CD4-positive, alpha-beta memory T cell (primary cell): ENCODE measurements at regions not wholly inside any gene's neighbourhood (a gene's known extent, or its start where the extent isn't known, plus 50 kb on each side); places are given as distances from the start of the nearest gene placed in this dataset.

Experiments
- CTCF ChIA-PET: fragments of 350-600 bp; sonication (Branson Sonifier 250); formaldehyde crosslinking; loops from one replicate; lab custom pipeline; 2021; ENCODE audit warnings: inconsistent platforms; ENCODE audit not compliant: partially characterized antibody; lab: Charles Lee
- POLR2A ChIA-PET: fragments of 350-600 bp; sonication (Branson Sonifier 250); formaldehyde crosslinking; loops from one replicate; lab custom pipeline; 2021; ENCODE audit not compliant: partially characterized antibody; lab: Charles Lee
- DNase-seq, 5 donors: peaks; one replicate each; pipeline versions ENCODE4 v3.0.0 to v3.0.0-alpha.2; 2020 to 2022; ENCODE audit warnings: mixed read lengths in 1 of 5
- H3K27ac ChIP-seq: one replicate; pipeline ENCODE4 v1.7.0; 2013; ENCODE audit warnings: low read depth, low read length
- H3K27me3 ChIP-seq: 2 replicates; pipeline ENCODE4 v1.7.0; 2013; ENCODE audit warnings: mild to moderate bottlenecking, low read length, moderate library complexity; ENCODE audit not compliant: insufficient read depth
- H3K36me3 ChIP-seq: 2 replicates; pipeline ENCODE4 v1.7.0; 2013; ENCODE audit warnings: mild to moderate bottlenecking, low read length, moderate library complexity; ENCODE audit not compliant: insufficient read depth
- H3K4me1 ChIP-seq: 2 replicates; pipeline ENCODE4 v1.7.0; 2013; ENCODE audit warnings: mild to moderate bottlenecking, low read length, moderate library complexity; ENCODE audit not compliant: insufficient read depth
- H3K4me3 ChIP-seq, 2 donors: one replicate each; pipeline ENCODE4 v1.7.0; 2013; ENCODE audit warnings: low read length in 2 of 2, mild to moderate bottlenecking in 1 of 2
- H3K9me3 ChIP-seq, 2 donors: one replicate each; pipeline ENCODE4 v1.7.0; 2013; ENCODE audit warnings: low read length in 2 of 2, control low read depth in 1 of 2; ENCODE audit not compliant: control insufficient read depth in 1 of 2
- H3K27ac Mint-ChIP-seq, 7 donors: one replicate each; pipeline ENCODE4 v1.8.0; 2020 to 2021; ENCODE audit warnings: mixed read lengths in 7 of 7, mild to moderate bottlenecking in 6 of 7, inconsistent platforms in 3 of 7, moderate library complexity in 3 of 7
- H3K27me3 Mint-ChIP-seq, 2 donors: one replicate each; pipeline ENCODE4 v1.8.0; 2020 to 2021; ENCODE audit warnings: mixed read lengths in 2 of 2
- H3K36me3 Mint-ChIP-seq, 2 donors: one replicate each; pipeline ENCODE4 v1.8.0; 2020 to 2021; ENCODE audit warnings: mixed read lengths in 2 of 2, inconsistent platforms in 1 of 2, mild to moderate bottlenecking in 1 of 2
- H3K4me1 Mint-ChIP-seq, 4 donors: one replicate each; pipeline ENCODE4 v1.8.0; 2020 to 2021; ENCODE audit warnings: mixed read lengths in 4 of 4, mild to moderate bottlenecking in 1 of 4
- H3K4me3 Mint-ChIP-seq, 8 donors: one replicate each; pipeline ENCODE4 v1.8.0; 2020 to 2021; ENCODE audit warnings: mixed read lengths in 8 of 8, mild to moderate bottlenecking in 7 of 8, moderate library complexity in 6 of 8, inconsistent platforms in 3 of 8
- H3K9me3 Mint-ChIP-seq, 8 donors: one replicate each; pipeline ENCODE4 v1.8.0; 2020 to 2021; ENCODE audit warnings: mixed read lengths in 8 of 8, mild to moderate bottlenecking in 5 of 8, inconsistent platforms in 3 of 8, moderate library complexity in 1 of 8
- intact Hi-C: fragments of 100-400 bp; cut with micrococcal nuclease; formaldehyde crosslinking; loops from one replicate; pipeline ENCODE4 v1.15.1; 2023

- no peaks in the 10 kb centered on the region for H3K36me3 Mint-ChIP-seq
- DNase-seq: no peak
- intact Hi-C loops: no loop called here
- Histone ChIP-seq H3K4me1 (no peaks in the 10 kb centered on the region), H3K27ac (no peak overlapping the region), H3K27me3 (no peaks in the 10 kb centered on the region), H3K4me3 (no peak overlapping the region), H3K36me3 (no peaks in the 10 kb centered on the region), H3K9me3 (no peaks in the 10 kb centered on the region)
- POLR2A ChIA-PET: no interaction called here
- H3K27ac Mint-ChIP-seq: no peak overlapping the region
- H3K4me3 Mint-ChIP-seq: no peak overlapping the region
- H3K9me3 Mint-ChIP-seq: peaks cover 0 to 10% (median under 1%) of the 10 kb centered on the region in 8 donors
- no peaks in the 10 kb centered on the region for H3K4me1 Mint-ChIP-seq
- peaks cover 0 to 5% of the 10 kb centered on the region in 2 donors for H3K27me3 Mint-ChIP-seq
- CTCF ChIA-PET: no interaction called here
Measured at GRCh38 chr5:87560528-87560927, 147.8 kb upstream of the CCNH start.

- no peaks in the 10 kb centered on the region for H3K4me1 ChIP-seq
- Mint-ChIP-seq H3K4me3 (no peak overlapping the region), H3K36me3 (no peaks in the 10 kb centered on the region), H3K4me1 (no peaks in the 10 kb centered on the region), H3K9me3 (peaks cover 0 to 16% (median 5%) of the 10 kb centered on the region in 8 donors), H3K27ac (no peak overlapping the region), H3K27me3 (peaks cover 0 to 4% of the 10 kb centered on the region in 2 donors)
- ChIA-PET POLR2A (no interaction called here), CTCF (no interaction called here)
- H3K36me3 ChIP-seq: no peaks in the 10 kb centered on the region
- no peak overlapping the region for H3K4me3 ChIP-seq
- H3K27ac ChIP-seq: no peak overlapping the region
- H3K9me3 ChIP-seq: no peaks in the 10 kb centered on the region
- no peak for DNase-seq
- no peaks in the 10 kb centered on the region for H3K27me3 ChIP-seq
- intact Hi-C loops: no loop called here
Measured at GRCh38 chr5:87551911-87552310, 139.2 kb upstream of the CCNH start.

- POLR2A ChIA-PET: no interaction called here
- Histone ChIP-seq H3K27me3 (no peaks in the 10 kb centered on the region), H3K27ac (no peak overlapping the region), H3K36me3 (no peaks in the 10 kb centered on the region), H3K4me1 (no peaks in the 10 kb centered on the region), H3K9me3 (no peaks in the 10 kb centered on the region), H3K4me3 (no peak overlapping the region)
- peaks cover 0 to 1% (median 0%) of the 10 kb centered on the region in 8 donors for H3K9me3 Mint-ChIP-seq
- H3K36me3 Mint-ChIP-seq: no peaks in the 10 kb centered on the region
- no peak overlapping the region for H3K4me3 Mint-ChIP-seq
- CTCF ChIA-PET: no interaction called here
- intact Hi-C loops: no loop called here
- no peak overlapping the region for H3K27ac Mint-ChIP-seq
- peaks cover 0 to 4% (median under 1%) of the 10 kb centered on the region in 4 donors for H3K4me1 Mint-ChIP-seq
- DNase-seq: no peak
- H3K27me3 Mint-ChIP-seq: peaks cover 2% of the 10 kb centered on the region in 2 donors
Measured at GRCh38 chr5:87541676-87542075, 128.9 kb upstream of the CCNH start.

GRCh38 chr5:87541033-87541432 is 128.3 kb upstream of the CCNH start:
- Mint-ChIP-seq H3K4me3 (no peak overlapping the region), H3K36me3 (no peaks in the 10 kb centered on the region), H3K4me1 (peaks cover 0 to 4% (median under 1%) of the 10 kb centered on the region in 4 donors), H3K27me3 (peaks cover 2 to 3% of the 10 kb centered on the region in 2 donors), H3K9me3 (peaks cover 0 to 1% (median 0%) of the 10 kb centered on the region in 8 donors), H3K27ac (no peak overlapping the region)
- Histone ChIP-seq H3K9me3 (no peaks in the 10 kb centered on the region), H3K27ac (no peak overlapping the region), H3K4me1 (no peaks in the 10 kb centered on the region), H3K36me3 (no peaks in the 10 kb centered on the region), H3K4me3 (no peak overlapping the region), H3K27me3 (no peaks in the 10 kb centered on the region)
- no peak for DNase-seq
- CTCF ChIA-PET: no interaction called here
- POLR2A ChIA-PET: no interaction called here
- intact Hi-C loops: no loop called here

- no peak for DNase-seq
- Histone ChIP-seq H3K9me3 (no peaks in the 10 kb centered on the region), H3K27me3 (no peaks in the 10 kb centered on the region), H3K4me3 (no peak overlapping the region), H3K4me1 (no peaks in the 10 kb centered on the region), H3K27ac (no peak overlapping the region), H3K36me3 (no peaks in the 10 kb centered on the region)
- ChIA-PET POLR2A (no interaction called here), CTCF (no interaction called here)
- H3K4me3 Mint-ChIP-seq: no peak overlapping the region
- H3K27me3 Mint-ChIP-seq: peaks cover 2 to 5% of the 10 kb centered on the region in 2 donors
- intact Hi-C loops: no loop called here
- no peaks in the 10 kb centered on the region for H3K36me3 Mint-ChIP-seq
- no peak overlapping the region for H3K27ac Mint-ChIP-seq
- H3K9me3 Mint-ChIP-seq: peaks cover 0 to 1% (median 0%) of the 10 kb centered on the region in 8 donors
- peaks cover 0 to 4% (median under 1%) of the 10 kb centered on the region in 4 donors for H3K4me1 Mint-ChIP-seq
Measured at GRCh38 chr5:87539839-87540238, 127.1 kb upstream of the CCNH start.

GRCh38 chr5:87536365-87536764 is 123.6 kb upstream of the CCNH start:
- H3K4me1 Mint-ChIP-seq: no peaks in the 10 kb centered on the region
- no peaks in the 10 kb centered on the region for H3K36me3 ChIP-seq
- no peaks in the 10 kb centered on the region for H3K9me3 ChIP-seq
- H3K27ac Mint-ChIP-seq: no peak overlapping the region
- POLR2A ChIA-PET: no interaction called here
- DNase-seq: no peak
- no peaks in the 10 kb centered on the region for H3K9me3 Mint-ChIP-seq
- H3K27me3 Mint-ChIP-seq: peaks cover 0 to 5% of the 10 kb centered on the region in 2 donors
- H3K4me1 ChIP-seq: no peaks in the 10 kb centered on the region
- no peak overlapping the region for H3K4me3 ChIP-seq
- no peaks in the 10 kb centered on the region for H3K36me3 Mint-ChIP-seq
- no peak overlapping the region for H3K4me3 Mint-ChIP-seq
- H3K27me3 ChIP-seq: no peaks in the 10 kb centered on the region
- H3K27ac ChIP-seq: no peak overlapping the region
- CTCF ChIA-PET: no interaction called here
- intact Hi-C loops: no loop called here

- no peak overlapping the region for H3K4me3 ChIP-seq
- Mint-ChIP-seq H3K36me3 (no peaks in the 10 kb centered on the region), H3K27me3 (peaks cover 0 to 5% of the 10 kb centered on the region in 2 donors), H3K27ac (no peak overlapping the region), H3K4me3 (no peak overlapping the region), H3K4me1 (no peaks in the 10 kb centered on the region), H3K9me3 (no peaks in the 10 kb centered on the region)
- intact Hi-C loops: no loop called here
- DNase-seq: no peak
- ChIA-PET CTCF (no interaction called here), POLR2A (no interaction called here)
- no peaks in the 10 kb centered on the region for H3K27me3 ChIP-seq
- H3K36me3 ChIP-seq: no peaks in the 10 kb centered on the region
- no peak overlapping the region for H3K27ac ChIP-seq
- no peaks in the 10 kb centered on the region for H3K4me1 ChIP-seq
- H3K9me3 ChIP-seq: no peaks in the 10 kb centered on the region
Measured at GRCh38 chr5:87535706-87536105, 123.0 kb upstream of the CCNH start.
